ENCODE measurements at regions not wholly inside any gene's neighbourhood (a gene's known extent, or its start where the extent isn't known, plus 50 kb on each side); places are given as distances from the start of the nearest gene placed in this dataset.

DNA sequence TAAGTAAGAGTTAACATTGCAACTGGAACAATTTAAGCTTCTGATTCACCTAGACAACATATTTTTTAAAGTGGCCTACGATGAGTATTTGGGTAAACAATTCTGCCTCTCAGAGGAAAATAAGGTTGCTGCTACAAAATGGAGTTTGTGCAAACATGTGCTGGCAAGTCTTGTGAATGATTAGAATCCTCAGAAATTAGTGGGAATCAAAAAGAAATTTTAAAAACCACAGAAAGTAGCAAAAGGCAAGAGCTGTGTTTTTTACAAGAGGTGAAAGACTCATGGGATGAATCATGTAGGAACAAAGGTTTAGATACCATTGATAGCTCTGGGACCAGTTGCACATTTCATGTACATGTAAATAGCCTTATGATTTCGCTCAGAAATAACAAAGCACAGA lies 561.6 kb downstream of the TAF11L14 start:
- TF ChIP-seq NANOG (IDR thresholded peaks at IDR 0.05; ENCODE audit: insufficient read depth, low read depth, low read length, poor library complexity, severe bottlenecking) = no peak
- TF ChIP-seq EP300 (IDR thresholded peaks at IDR 0.05; ENCODE audit: borderline replicate concordance in 1 of 2, low read depth in 2 of 2, low read length in 2 of 2) = no peak
- TF ChIP-seq, protein P1, sequence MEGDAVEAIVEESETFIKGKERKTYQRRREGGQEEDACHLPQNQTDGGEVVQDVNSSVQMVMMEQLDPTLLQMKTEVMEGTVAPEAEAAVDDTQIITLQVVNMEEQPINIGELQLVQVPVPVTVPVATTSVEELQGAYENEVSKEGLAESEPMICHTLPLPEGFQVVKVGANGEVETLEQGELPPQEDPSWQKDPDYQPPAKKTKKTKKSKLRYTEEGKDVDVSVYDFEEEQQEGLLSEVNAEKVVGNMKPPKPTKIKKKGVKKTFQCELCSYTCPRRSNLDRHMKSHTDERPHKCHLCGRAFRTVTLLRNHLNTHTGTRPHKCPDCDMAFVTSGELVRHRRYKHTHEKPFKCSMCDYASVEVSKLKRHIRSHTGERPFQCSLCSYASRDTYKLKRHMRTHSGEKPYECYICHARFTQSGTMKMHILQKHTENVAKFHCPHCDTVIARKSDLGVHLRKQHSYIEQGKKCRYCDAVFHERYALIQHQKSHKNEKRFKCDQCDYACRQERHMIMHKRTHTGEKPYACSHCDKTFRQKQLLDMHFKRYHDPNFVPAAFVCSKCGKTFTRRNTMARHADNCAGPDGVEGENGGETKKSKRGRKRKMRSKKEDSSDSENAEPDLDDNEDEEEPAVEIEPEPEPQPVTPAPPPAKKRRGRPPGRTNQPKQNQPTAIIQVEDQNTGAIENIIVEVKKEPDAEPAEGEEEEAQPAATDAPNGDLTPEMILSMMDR (IDR thresholded peaks at IDR 0.05; ENCODE audit: control extremely low read depth in 1 of 3, insufficient read depth in 1 of 3, low read depth in 1 of 3, low read length in 3 of 3) = no peak
- TF ChIP-seq, protein P2, sequence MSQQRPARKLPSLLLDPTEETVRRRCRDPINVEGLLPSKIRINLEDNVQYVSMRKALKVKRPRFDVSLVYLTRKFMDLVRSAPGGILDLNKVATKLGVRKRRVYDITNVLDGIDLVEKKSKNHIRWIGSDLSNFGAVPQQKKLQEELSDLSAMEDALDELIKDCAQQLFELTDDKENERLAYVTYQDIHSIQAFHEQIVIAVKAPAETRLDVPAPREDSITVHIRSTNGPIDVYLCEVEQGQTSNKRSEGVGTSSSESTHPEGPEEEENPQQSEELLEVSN (IDR thresholded peaks at IDR 0.05) = no peak
- no peak for TF ChIP-seq BACH1 (IDR thresholded peaks at IDR 0.05; ENCODE audit: low read length)
- TF ChIP-seq SRF (IDR thresholded peaks at IDR 0.05; ENCODE audit: low read depth, low read length) = no peak

All from H1 (cell line).